ENCODE measurements at regions not wholly inside any gene's neighbourhood (a gene's known extent, or its start where the extent isn't known, plus 50 kb on each side); places are given as distances from the start of the nearest gene placed in this dataset.

DNA sequence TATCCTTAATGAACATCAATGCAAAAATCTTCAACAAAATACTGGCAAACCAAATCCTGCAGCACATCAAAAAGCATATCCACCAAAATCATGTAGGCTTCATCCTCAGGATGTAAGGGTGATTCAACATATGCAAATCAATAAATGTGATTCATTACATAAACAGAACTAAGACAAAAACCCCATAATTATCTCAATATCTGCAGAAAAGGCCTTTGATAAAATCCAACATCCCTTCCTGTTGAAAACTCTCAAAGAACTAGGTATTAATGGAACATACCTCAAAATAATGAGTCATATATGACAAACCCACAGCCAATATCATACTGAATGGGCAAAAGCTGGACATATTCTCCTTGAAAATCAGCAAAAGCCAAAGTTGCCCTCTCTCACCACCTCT lies 54.6 kb upstream of the DEPDC1 start:
- FAIRE-seq (no peak), DNase-seq (ENCODE audit: insufficient read length) (no peak)
- TF ChIP-seq POLR2AphosphoS5 (IDR thresholded peaks at IDR 0.05; ENCODE audit: low read depth, low read length), result no peak
- TF ChIP-seq POLR2A (IDR thresholded peaks at IDR 0.05; ENCODE audit: low read depth, low read length), result no peak
- no peak for TF ChIP-seq TAF1 (IDR thresholded peaks at IDR 0.05; ENCODE audit: borderline replicate concordance, low read depth, low read length)

DNA sequence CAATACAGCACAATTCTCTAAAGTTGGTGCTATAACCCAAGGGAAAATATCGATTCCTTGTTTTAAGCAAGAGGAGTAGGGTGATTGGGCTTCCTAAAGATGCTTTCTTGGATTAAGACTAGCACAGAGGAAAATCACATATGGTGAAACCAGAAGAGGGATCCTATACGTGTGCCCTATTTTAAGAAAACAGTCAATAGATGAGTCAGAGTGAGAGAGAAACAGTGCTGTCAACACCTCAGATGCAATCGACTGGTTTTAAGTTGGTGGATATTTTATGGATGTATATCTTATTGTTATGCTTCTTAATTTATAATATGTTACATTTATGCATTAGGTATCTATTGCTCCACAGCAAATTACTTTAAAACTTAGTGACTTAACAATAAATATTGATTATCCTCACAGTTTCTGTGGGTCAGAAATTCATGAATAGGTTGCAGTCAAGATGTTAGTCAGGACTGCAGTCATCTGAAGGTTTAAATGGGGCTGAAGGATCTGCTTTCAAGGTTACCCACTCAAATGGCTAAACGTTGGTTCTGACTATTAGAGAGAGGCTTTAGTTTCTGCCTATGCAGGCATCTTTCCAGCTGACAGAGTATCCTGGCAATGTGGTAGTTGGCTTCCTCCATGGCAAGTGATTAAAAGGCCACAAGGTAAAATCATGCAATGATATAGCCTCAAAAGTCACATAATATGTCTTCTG lies 61.6 kb upstream of the DEPDC1 start:
- no peak for TF ChIP-seq POLR2A (IDR thresholded peaks at IDR 0.05; ENCODE audit: low read depth, low read length)
- no peak for TF ChIP-seq POLR2AphosphoS5 (IDR thresholded peaks at IDR 0.05; ENCODE audit: low read depth, low read length)
- no peak for TF ChIP-seq TAF1 (IDR thresholded peaks at IDR 0.05; ENCODE audit: borderline replicate concordance, low read depth, low read length)
- FAIRE-seq (no peak), DNase-seq (ENCODE audit: insufficient read length) (no peak)

DNA sequence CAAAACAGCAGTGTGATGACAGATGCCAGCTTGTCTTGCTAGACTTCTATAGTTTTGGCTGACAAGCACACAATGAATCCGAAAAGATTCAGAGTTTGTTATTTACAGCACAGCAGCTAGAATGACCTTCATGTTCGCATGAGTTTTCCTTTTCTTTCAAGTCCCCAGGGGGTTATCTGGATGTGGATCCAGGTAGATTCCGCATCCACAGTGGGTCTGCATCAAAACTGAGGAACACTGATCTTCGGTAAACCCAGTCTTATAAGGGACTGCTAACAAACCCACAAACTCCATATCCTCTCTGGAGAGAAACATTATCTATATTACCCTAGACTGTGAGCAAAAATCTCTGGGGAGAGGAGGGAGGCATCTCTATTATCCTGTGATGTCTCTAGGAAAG lies 69.0 kb upstream of the DEPDC1 start:
- FAIRE-seq (no peak), DNase-seq (ENCODE audit: insufficient read length) (no peak)
- no peak for TF ChIP-seq TAF1 (IDR thresholded peaks at IDR 0.05; ENCODE audit: borderline replicate concordance, low read depth, low read length)
- no peak for TF ChIP-seq POLR2A (IDR thresholded peaks at IDR 0.05; ENCODE audit: low read depth, low read length)
- TF ChIP-seq POLR2AphosphoS5 (IDR thresholded peaks at IDR 0.05; ENCODE audit: low read depth, low read length), result no peak

DNA sequence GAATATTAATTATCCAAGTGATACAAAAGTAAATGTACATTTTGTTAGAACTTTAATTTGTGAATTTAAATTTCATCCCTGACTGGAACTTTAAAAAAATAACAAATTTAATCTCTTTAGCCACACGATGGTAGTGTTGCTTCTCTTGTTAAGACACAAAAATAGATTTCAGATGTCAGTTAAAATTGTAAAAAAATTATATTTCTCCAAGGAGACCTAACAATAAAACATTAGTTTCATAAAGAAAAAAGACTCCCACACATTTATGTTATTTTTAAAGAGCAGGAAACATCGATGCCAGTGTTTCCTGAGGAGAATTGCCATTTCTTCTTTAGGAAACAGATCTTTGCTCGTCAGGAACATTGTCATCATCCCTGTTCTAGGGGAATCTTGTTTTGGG lies 74.0 kb upstream of the DEPDC1 start:
- no peak for FAIRE-seq
- TF ChIP-seq TAF1 (IDR thresholded peaks at IDR 0.05; ENCODE audit: borderline replicate concordance, low read depth, low read length) (no peak), POLR2A (IDR thresholded peaks at IDR 0.05; ENCODE audit: low read depth, low read length) (no peak), POLR2AphosphoS5 (IDR thresholded peaks at IDR 0.05; ENCODE audit: low read depth, low read length) (no peak)
- no peak for DNase-seq (ENCODE audit: insufficient read length)

DNA sequence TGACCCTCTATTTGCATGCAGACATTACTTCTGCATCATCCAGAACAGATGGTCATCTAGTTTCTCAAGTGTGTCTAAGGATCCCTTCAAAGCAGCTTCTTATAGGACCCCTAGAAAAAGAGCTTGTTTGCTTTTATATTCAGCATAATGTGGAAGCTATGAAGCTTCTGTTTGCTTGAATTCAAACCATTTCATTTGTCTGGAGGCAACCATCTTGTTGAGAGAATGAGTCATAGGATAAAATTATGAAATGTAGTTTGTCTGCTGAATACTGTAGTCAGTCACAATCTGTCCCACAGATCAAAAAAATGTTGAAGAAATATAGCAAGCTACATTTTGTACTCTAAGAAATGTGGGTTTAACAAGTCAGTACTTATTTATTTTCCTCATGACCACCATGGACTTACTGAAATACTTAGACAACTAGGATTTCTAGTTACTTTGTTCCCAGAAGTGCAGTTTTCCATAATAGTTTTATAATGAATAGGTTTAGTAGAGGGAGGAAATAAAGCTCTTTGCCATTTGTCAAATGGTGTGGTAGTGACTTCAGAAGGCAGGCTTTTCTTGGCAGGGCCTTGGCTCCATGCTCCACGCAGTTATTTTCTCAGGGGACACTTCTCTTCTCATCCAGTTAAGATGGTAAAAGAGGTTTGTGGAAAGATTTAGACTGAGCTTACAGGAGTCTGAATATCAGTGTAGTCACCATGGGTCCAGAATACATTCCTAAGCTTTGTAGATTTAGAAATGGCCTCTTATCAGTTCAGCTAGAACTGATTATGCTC lies 74.8 kb upstream of the DEPDC1 start:
- no peak for FAIRE-seq
- no peak for DNase-seq (ENCODE audit: insufficient read length)
- no peak for TF ChIP-seq TAF1 (IDR thresholded peaks at IDR 0.05; ENCODE audit: borderline replicate concordance, low read depth, low read length)
- no peak for TF ChIP-seq POLR2A (IDR thresholded peaks at IDR 0.05; ENCODE audit: low read depth, low read length)
- TF ChIP-seq POLR2AphosphoS5 (IDR thresholded peaks at IDR 0.05; ENCODE audit: low read depth, low read length), result no peak

DNA sequence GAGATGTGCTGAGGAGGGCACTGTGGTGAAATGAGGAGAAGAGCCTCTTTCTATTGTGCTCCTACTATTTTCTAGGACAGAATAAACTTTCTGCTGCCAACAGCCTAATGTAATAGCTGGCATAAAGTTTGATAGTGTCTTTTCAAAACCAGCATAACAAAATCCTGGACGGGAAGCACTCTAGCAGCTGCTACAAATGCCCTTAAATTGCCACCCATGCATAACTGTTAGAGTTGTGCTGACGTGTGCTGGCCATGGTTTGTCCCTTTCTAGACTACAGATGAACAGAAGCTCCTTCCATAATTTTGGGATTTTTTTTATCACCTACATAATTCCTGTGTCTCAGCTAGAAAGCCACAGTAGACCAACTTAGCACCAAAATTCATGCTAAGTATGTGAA lies 88.5 kb upstream of the DEPDC1 start:
- TF ChIP-seq TAF1 (IDR thresholded peaks at IDR 0.05; ENCODE audit: borderline replicate concordance, low read depth, low read length) (no peak), POLR2AphosphoS5 (IDR thresholded peaks at IDR 0.05; ENCODE audit: low read depth, low read length) (no peak), POLR2A (IDR thresholded peaks at IDR 0.05; ENCODE audit: low read depth, low read length) (no peak)
- DNase-seq (ENCODE audit: insufficient read length), result no peak
- FAIRE-seq, result no peak

DNA sequence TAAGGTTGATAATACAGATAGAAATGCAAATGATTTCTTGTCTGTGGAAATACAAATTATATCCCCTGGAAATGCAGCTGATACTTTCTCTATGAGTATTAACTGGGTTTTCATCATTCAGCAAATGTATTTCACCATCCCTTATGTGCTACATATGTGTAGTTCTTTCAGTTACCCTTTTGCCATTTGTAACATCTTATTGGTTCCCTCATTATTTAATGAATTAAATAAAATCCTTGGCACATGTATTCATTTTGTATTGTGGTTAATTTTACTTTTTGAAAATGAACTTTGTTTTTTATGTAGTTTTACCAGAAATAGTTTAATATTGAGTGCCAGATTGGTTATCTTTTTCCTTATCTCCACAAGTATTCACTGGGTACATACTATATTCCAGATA lies 89.9 kb upstream of the DEPDC1 start:
- DNase-seq (ENCODE audit: insufficient read length) (no peak), FAIRE-seq (no peak)
- no peak for TF ChIP-seq POLR2A (IDR thresholded peaks at IDR 0.05; ENCODE audit: low read depth, low read length)
- TF ChIP-seq POLR2AphosphoS5 (IDR thresholded peaks at IDR 0.05; ENCODE audit: low read depth, low read length), result no peak
- no peak for TF ChIP-seq TAF1 (IDR thresholded peaks at IDR 0.05; ENCODE audit: borderline replicate concordance, low read depth, low read length)

DNA sequence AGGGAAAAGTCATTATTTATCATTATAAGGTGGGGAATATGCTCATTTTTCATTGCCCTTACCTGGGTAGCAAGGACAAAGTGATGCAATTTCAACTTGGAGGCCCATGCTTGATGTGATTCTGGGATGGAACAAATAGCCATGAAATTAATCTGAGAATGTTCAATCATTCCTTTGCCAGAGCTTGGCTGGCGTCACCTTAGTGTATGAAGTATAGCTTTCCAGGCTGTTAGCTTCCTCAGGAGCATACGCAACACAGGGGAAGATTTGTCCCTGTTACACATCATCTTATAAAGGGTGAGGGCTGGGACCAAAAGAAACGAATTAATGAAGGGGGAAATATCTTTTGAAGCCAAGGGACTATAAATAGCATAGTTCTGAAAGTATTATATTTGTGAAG lies 91.4 kb upstream of the DEPDC1 start:
- no peak for DNase-seq (ENCODE audit: insufficient read length)
- no peak for TF ChIP-seq POLR2A (IDR thresholded peaks at IDR 0.05; ENCODE audit: low read depth, low read length)
- no peak for TF ChIP-seq TAF1 (IDR thresholded peaks at IDR 0.05; ENCODE audit: borderline replicate concordance, low read depth, low read length)
- no peak for TF ChIP-seq POLR2AphosphoS5 (IDR thresholded peaks at IDR 0.05; ENCODE audit: low read depth, low read length)
- FAIRE-seq, result no peak

DNA sequence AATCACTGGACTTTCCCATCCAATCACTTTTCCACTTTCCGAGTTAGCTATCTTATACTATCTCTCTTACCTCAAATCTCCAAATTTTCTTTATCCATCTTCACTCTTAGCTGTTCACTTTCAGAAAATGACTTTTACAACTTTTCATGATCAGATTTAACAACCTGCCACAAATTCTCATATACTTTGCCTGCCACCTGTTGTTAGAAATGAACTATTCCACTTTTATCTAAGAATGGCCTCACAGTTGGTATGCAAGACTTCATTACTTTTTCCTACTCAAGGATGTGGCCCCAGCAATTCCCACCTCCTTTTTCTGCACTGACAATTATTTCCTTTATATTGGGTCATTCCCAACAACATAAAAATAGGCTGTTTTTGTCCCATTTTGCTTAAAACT lies 93.6 kb upstream of the DEPDC1 start:
- no peak for TF ChIP-seq TAF1 (IDR thresholded peaks at IDR 0.05; ENCODE audit: borderline replicate concordance, low read depth, low read length)
- no peak for TF ChIP-seq POLR2AphosphoS5 (IDR thresholded peaks at IDR 0.05; ENCODE audit: low read depth, low read length)
- TF ChIP-seq POLR2A (IDR thresholded peaks at IDR 0.05; ENCODE audit: low read depth, low read length), result no peak
- FAIRE-seq (no peak), DNase-seq (ENCODE audit: insufficient read length) (no peak)

DNA sequence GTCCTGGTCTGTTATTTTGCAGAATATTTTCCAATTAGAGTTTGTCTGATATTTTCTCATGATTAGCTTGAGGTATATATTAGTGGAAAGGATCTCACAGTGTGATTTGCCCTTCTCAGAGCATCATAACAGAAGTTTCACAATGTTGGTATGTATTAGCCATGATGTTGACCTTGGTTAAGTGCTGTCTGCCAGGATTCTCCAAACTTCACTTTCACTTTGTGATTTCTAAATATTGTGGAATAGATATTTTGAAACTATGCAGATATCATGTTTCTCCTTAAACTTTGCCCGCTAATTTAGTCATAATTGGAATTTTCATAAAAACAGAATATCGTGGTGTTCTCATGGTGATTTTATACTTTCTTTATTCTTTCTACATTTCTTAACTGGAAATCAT lies 98.0 kb upstream of the DEPDC1 start:
- no peak for DNase-seq (ENCODE audit: insufficient read length)
- no peak for TF ChIP-seq TAF1 (IDR thresholded peaks at IDR 0.05; ENCODE audit: borderline replicate concordance, low read depth, low read length)
- TF ChIP-seq POLR2AphosphoS5 (IDR thresholded peaks at IDR 0.05; ENCODE audit: low read depth, low read length), result no peak
- TF ChIP-seq POLR2A (IDR thresholded peaks at IDR 0.05; ENCODE audit: low read depth, low read length), result no peak
- FAIRE-seq, result no peak

DNA sequence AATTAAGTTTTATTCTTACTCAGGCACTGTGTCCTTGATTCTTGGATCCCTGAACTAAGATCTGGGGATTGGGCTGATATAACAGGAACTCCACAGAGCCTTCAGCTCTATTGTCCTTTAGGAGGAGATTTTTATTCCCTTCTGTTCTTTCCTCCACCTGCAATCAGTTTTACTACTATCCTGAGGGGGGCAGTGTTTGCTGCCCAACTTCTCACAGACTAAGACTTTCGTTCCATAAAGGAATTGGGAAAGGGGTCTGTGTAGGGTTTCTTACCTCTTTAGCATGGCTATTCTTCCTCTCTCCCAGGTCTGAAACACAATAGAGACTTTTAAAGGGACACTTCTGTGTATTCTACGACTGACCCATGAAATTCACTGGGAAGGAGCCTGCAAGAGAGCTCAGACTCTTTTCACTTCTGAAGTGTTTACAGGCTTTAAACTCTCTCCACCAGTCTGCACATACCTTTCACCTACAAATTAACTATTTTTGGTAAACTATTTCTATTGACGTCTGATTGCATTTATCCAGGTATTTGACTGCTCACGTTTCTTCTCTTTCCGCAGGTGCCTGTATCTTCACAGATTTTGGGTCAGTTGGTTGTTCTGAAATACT lies 103.3 kb upstream of the DEPDC1 start:
- DNase-seq (ENCODE audit: insufficient read length), result no peak
- TF ChIP-seq POLR2A (IDR thresholded peaks at IDR 0.05; ENCODE audit: low read depth, low read length) (no peak), POLR2AphosphoS5 (IDR thresholded peaks at IDR 0.05; ENCODE audit: low read depth, low read length) (no peak), TAF1 (IDR thresholded peaks at IDR 0.05; ENCODE audit: borderline replicate concordance, low read depth, low read length) (no peak)

More for the DNA sequence above, 103.3 kb upstream of the DEPDC1 start:
- no peak for FAIRE-seq

All from GM12892 (cell line).